ENCODE measurements at regions not wholly inside any gene's neighbourhood (a gene's known extent, or its start where the extent isn't known, plus 50 kb on each side); places are given as distances from the start of the nearest gene placed in this dataset.

GRCh38 chr9:134268747-134269146 is 57.5 kb upstream of the RXRA start:
- TF ChIP-seq POLR2A (IDR thresholded peaks at IDR 0.05; ENCODE audit: low read length) (no peak), GATA1 (IDR thresholded peaks at IDR 0.05; ENCODE audit: low read depth, low read length) (no peak)

All from erythroblast (primary cell).